IMR-90 (cell line): ENCODE measurements at regions not wholly inside any gene's neighbourhood (a gene's known extent, or its start where the extent isn't known, plus 50 kb on each side); places are given as distances from the start of the nearest gene placed in this dataset.

ENCODE experiments used
- ATAC-seq: fragments of 200-7000 bp; cut with Tn5 transposase; 2 replicates; pipeline ENCODE4 v1.9.1; 2020; ENCODE audit warnings: low read depth, mild to moderate bottlenecking, moderate library complexity
- BruUV-seq: library from RNA; stranded (reverse); fragments of 400-500 nt; replicated peaks from 2 replicates; lab custom pipeline; 2021; lab: Mats Ljungman, UMichigan
- CTCF ChIA-PET: fragments of 300-600 bp; formaldehyde crosslinking; extraction: SDS; loops from one replicate; lab custom pipeline; 2021; ENCODE audit warnings: antibody characterized with exemption; lab: Yijun Ruan, JAX
- POLR2A ChIA-PET: fragments of 300-600 bp; sonication (Branson Sonifier 250); formaldehyde crosslinking; loops from one replicate; lab custom pipeline; 2022; ENCODE audit warnings: antibody characterized with exemption; ENCODE audit not compliant: unreplicated experiment; lab: Charles Lee
- DNase-seq: peaks from one replicate; pipeline ENCODE4 v3.0.0; 2013
- H2AFZ ChIP-seq: replicated peaks from 2 replicates; pipeline ENCODE3; 2013; ENCODE audit warnings: low read length, mild to moderate bottlenecking; ENCODE audit not compliant: poor library complexity
- H2AK5ac ChIP-seq: 2 replicates; pipeline ENCODE4 v1.6.1; 2013; ENCODE audit warnings: low read depth, low read length, inconsistent platforms
- H2AK9ac ChIP-seq: replicated peaks from 2 replicates; pipeline ENCODE3; 2013; ENCODE audit warnings: mild to moderate bottlenecking, low read depth, low read length, moderate library complexity; ENCODE audit not compliant: poor library complexity
- H2BK120ac ChIP-seq: 2 replicates; pipeline ENCODE4 v1.6.1; 2013; ENCODE audit warnings: low read depth, low read length, inconsistent platforms
- H2BK15ac ChIP-seq: 3 replicates; pipeline ENCODE4 v1.6.1; 2013; ENCODE audit warnings: low read depth, low read length, inconsistent platforms
- H2BK20ac ChIP-seq: 2 replicates; pipeline ENCODE4 v1.6.1; 2013; ENCODE audit warnings: low read depth, mild to moderate bottlenecking, inconsistent platforms, low read length, moderate library complexity
- H2BK5ac ChIP-seq: 2 replicates; pipeline ENCODE4 v1.6.1; 2013; ENCODE audit warnings: mild to moderate bottlenecking, low read depth, low read length, inconsistent platforms; ENCODE audit not compliant: poor library complexity, severe bottlenecking
- H3K14ac ChIP-seq: replicated peaks from 2 replicates; pipeline ENCODE4 v1.6.1; 2013; ENCODE audit warnings: low read depth, low read length, inconsistent platforms
- H3K18ac ChIP-seq: 2 replicates; pipeline ENCODE4 v1.6.1; 2013; ENCODE audit warnings: low read depth, low read length, control low read depth
- H3K23ac ChIP-seq: 2 replicates; pipeline ENCODE4 v1.6.1; 2013; ENCODE audit warnings: low read depth, low read length, inconsistent platforms
- H3K27ac ChIP-seq: 2 replicates; pipeline ENCODE4 v1.5.1; 2013; ENCODE audit warnings: mild to moderate bottlenecking, control low read depth, low read length; ENCODE audit not compliant: insufficient read depth
- H3K27me3 ChIP-seq: 2 replicates; pipeline ENCODE4 v1.6.1; 2013; ENCODE audit warnings: low read length; ENCODE audit not compliant: control insufficient read depth, insufficient read depth
- H3K36me3 ChIP-seq: 2 replicates; pipeline ENCODE4 v1.6.1; 2013; ENCODE audit warnings: low read length, mixed read lengths; ENCODE audit not compliant: control insufficient read depth, insufficient read depth
- H3K4ac ChIP-seq: 2 replicates; pipeline ENCODE4 v1.6.1; 2013; ENCODE audit warnings: low read depth, low read length, inconsistent platforms
- H3K4me1 ChIP-seq: 2 replicates; pipeline ENCODE4 v1.6.1; 2013; ENCODE audit warnings: low read length, mixed read lengths; ENCODE audit not compliant: control insufficient read depth, insufficient read depth
- H3K4me2 ChIP-seq: 2 replicates; pipeline ENCODE4 v1.6.1; 2013; ENCODE audit warnings: low read depth, mild to moderate bottlenecking, control low read depth, low read length, moderate library complexity
- H3K4me3 ChIP-seq: 2 replicates; pipeline ENCODE4 v1.5.1; 2013; ENCODE audit warnings: low read depth, mild to moderate bottlenecking, control low read depth, low read length, moderate library complexity; ENCODE audit not compliant: insufficient read depth
- H3K56ac ChIP-seq: 2 replicates; pipeline ENCODE4 v1.6.1; 2013; ENCODE audit warnings: low read length, inconsistent platforms; ENCODE audit not compliant: insufficient read depth; ENCODE audit errors: extremely low read depth
- H3K79me1 ChIP-seq, 2 experiments: 2 replicates each; pipeline ENCODE4 v1.6.1; 2013; ENCODE audit warnings: low read length in 2 of 2, inconsistent platforms in 1 of 2, low read depth in 1 of 2
- H3K9ac ChIP-seq: 2 replicates; pipeline ENCODE4 v1.6.1; 2013; ENCODE audit warnings: low read depth, low read length, control low read depth
- H3K9me1 ChIP-seq: 2 replicates; pipeline ENCODE4 v1.6.1; 2013; ENCODE audit warnings: low read length, inconsistent platforms; ENCODE audit not compliant: insufficient read depth
- H3K9me3 ChIP-seq: 2 replicates; pipeline ENCODE4 v1.6.1; 2013; ENCODE audit warnings: low read length; ENCODE audit not compliant: control insufficient read depth, insufficient read depth
- H4K20me1 ChIP-seq: 2 replicates; pipeline ENCODE4 v1.6.1; 2013; ENCODE audit warnings: low read length, inconsistent platforms; ENCODE audit not compliant: insufficient read depth
- H4K5ac ChIP-seq: 2 replicates; pipeline ENCODE4 v1.6.1; 2013; ENCODE audit warnings: mild to moderate bottlenecking, low read depth, low read length, control low read depth
- H4K8ac ChIP-seq, 2 experiments: 2 replicates each; pipeline ENCODE4 v1.6.1; 2013; ENCODE audit warnings: low read depth in 2 of 2, low read length in 2 of 2, control low read depth in 1 of 2, inconsistent platforms in 1 of 2
- H4K91ac ChIP-seq: 2 replicates; pipeline ENCODE4 v1.6.1; 2013; ENCODE audit warnings: low read depth, low read length, inconsistent platforms; ENCODE audit not compliant: insufficient read depth
- BHLHE40 ChIP-seq: fragments of 150-350 bp; IDR thresholded peaks from 2 replicates; pipeline ENCODE4 v1.6.1; 2016; ENCODE audit warnings: mild to moderate bottlenecking, low read depth, low read length
- CEBPB ChIP-seq: IDR thresholded peaks from 2 replicates; pipeline ENCODE4 v1.6.1; 2012; ENCODE audit warnings: low read depth, low read length, improper control_type of control experiment
- ELK1 ChIP-seq: fragments of 150-350 bp; IDR thresholded peaks from 2 replicates; pipeline ENCODE4 v1.6.1; 2016; ENCODE audit warnings: low read depth, mild to moderate bottlenecking, low read length, moderate library complexity, borderline replicate concordance
- FOS ChIP-seq: fragments of 150-350 bp; IDR thresholded peaks from 2 replicates; pipeline ENCODE4 v1.6.1; 2016; ENCODE audit warnings: low read depth, low read length
- MAFK ChIP-seq: IDR thresholded peaks from 2 replicates; pipeline ENCODE4 v1.6.1; 2012; ENCODE audit warnings: low read depth, low read length, improper control_type of control experiment
- MAZ ChIP-seq: IDR thresholded peaks from 2 replicates; pipeline ENCODE4 v1.6.1; 2012; ENCODE audit warnings: low read depth, mild to moderate bottlenecking, low read length, improper control_type of control experiment, moderate library complexity, borderline replicate concordance
- MXI1 ChIP-seq: IDR thresholded peaks from 2 replicates; pipeline ENCODE4 v1.6.1; 2012; ENCODE audit warnings: low read depth, mild to moderate bottlenecking, low read length, moderate library complexity, borderline replicate concordance
- RAD21 ChIP-seq: IDR thresholded peaks from 2 replicates; pipeline ENCODE4 v1.6.1; 2012; ENCODE audit warnings: low read length, improper control_type of control experiment
- RCOR1 ChIP-seq: IDR thresholded peaks from 2 replicates; pipeline ENCODE4 v1.6.1; 2012; ENCODE audit warnings: mild to moderate bottlenecking, low read length, improper control_type of control experiment; ENCODE audit not compliant: insufficient replicate concordance
- RFX5 ChIP-seq: IDR thresholded peaks from 2 replicates; pipeline ENCODE4 v1.8.0; 2012; ENCODE audit warnings: low read depth, mild to moderate bottlenecking, low read length, moderate library complexity
- SMC3 ChIP-seq: fragments of 150-350 bp; IDR thresholded peaks from 2 replicates; pipeline ENCODE4 v1.6.1; 2016; ENCODE audit warnings: low read depth, mild to moderate bottlenecking, antibody characterized with exemption, low read length, moderate library complexity
- USF2 ChIP-seq: fragments of 150-350 bp; IDR thresholded peaks from 2 replicates; pipeline ENCODE4 v1.6.1; 2017; ENCODE audit warnings: mild to moderate bottlenecking, antibody characterized with exemption, low read length, low read depth
- dilution Hi-C: fragments of 300-500 bp; cut with HindIII; formaldehyde crosslinking; loops from one replicate; pipeline ENCODE4 v1.14.3; 2018; ENCODE audit warnings: low sequenced_read_pairs; ENCODE audit not compliant: unreplicated experiment
- in situ Hi-C: fragments of 300-500 bp; cut with MboI; formaldehyde crosslinking; loops from 3 replicates; pipeline ENCODE4 v1.14.3; 2019; ENCODE audit warnings: low sequenced_read_pairs, inconsistent platforms, mixed read lengths
- intact Hi-C: fragments of 100-400 bp; cut with micrococcal nuclease; formaldehyde crosslinking; loops from 2 replicates; pipeline ENCODE4 v1.10.0; 2022

GRCh38 chr4:127364911-127365310, 267.8 kb upstream of the INTU start:
- Histone ChIP-seq H2AK5ac (no peak overlapping the region), H2BK120ac (no peak overlapping the region), H3K14ac (peak overlapping the region; percentile 41; the same call in 1 of the 2 replicates), H3K18ac (no peak overlapping the region), H3K4me2 (no peak overlapping the region), H3K23ac (no peak overlapping the region), H4K5ac (no peak overlapping the region), H2BK15ac (no peak overlapping the region), H3K9ac (no peak overlapping the region), H3K56ac (no peak overlapping the region), H3K27ac (no peak overlapping the region), H3K9me1 (no peaks in the 10 kb centered on the region), H4K20me1 (no peaks in the 10 kb centered on the region), H4K91ac (no peak overlapping the region), H2AK9ac (no peak overlapping the region), H3K9me3 (no peaks in the 10 kb centered on the region), H2BK5ac (no peak overlapping the region), H3K4me1 (no peaks in the 10 kb centered on the region), H3K79me1 (no peaks in the 10 kb centered on the region), H2BK20ac (no peak overlapping the region), H3K4ac (no peak overlapping the region), H2AFZ (no peak overlapping the region), H3K27me3 (no peaks in the 10 kb centered on the region), H3K36me3 (no peaks in the 10 kb centered on the region), H3K4me3 (no peak overlapping the region), H4K8ac (no peak overlapping the region)
- TF ChIP-seq FOS (no peak), SMC3 (no peak), RCOR1 (no peak), RAD21 (no peak), MAFK (no peak), USF2 (no peak), BHLHE40 (no peak), MAZ (no peak), MXI1 (no peak), CEBPB (no peak), RFX5 (no peak), ELK1 (no peak)
- intact Hi-C loops (no loop called here), dilution Hi-C loops (no loop called here), in situ Hi-C loops (no loop called here)
- ChIA-PET CTCF (no interaction called here), POLR2A (no interaction called here)
- no peak for DNase-seq
- BruUV-seq, result no TSS peak
- no peak for ATAC-seq
